ENCODE measurements at regions not wholly inside any gene's neighbourhood (a gene's known extent, or its start where the extent isn't known, plus 50 kb on each side); places are given as distances from the start of the nearest gene placed in this dataset.

- no peak; the same call in 1 of the 2 replicates for TF ChIP-seq POLR2AphosphoS5 (IDR thresholded peaks at IDR 0.05; ENCODE audit: borderline replicate concordance, low read depth, low read length)
- TF ChIP-seq EZH2 (IDR thresholded peaks at IDR 0.05): no peak
- peak; percentile 89 for TF ChIP-seq FOXP2 (optimal IDR thresholded peaks at IDR 0.05; ENCODE audit: control extremely low read depth, extremely low read length, insufficient read depth)
Measured at GRCh38 chr1:90370686-90371447, 346.2 kb downstream of the BARHL2 start.
